OCI-LY3 (cell line): ENCODE measurements at regions not wholly inside any gene's neighbourhood (a gene's known extent, or its start where the extent isn't known, plus 50 kb on each side); places are given as distances from the start of the nearest gene placed in this dataset.

Experiments used
- CTCF ChIP-seq: fragments of 200-600, 300-600 bp; sonication (generic); IDR thresholded peaks from 2 replicates; pipeline ENCODE4 v1.5.1; 2014; ENCODE audit warnings: antibody characterized with exemption, low read length, low read depth
- EZH2phosphoT487 ChIP-seq: fragments of 200-600 bp; shearing (Covaris generic); IDR thresholded peaks from 2 replicates; pipeline ENCODE4 v1.6.1; 2018; ENCODE audit warnings: antibody characterized with exemption, mixed run types, low read depth

- TF ChIP-seq CTCF, result no peak
- no peak for TF ChIP-seq EZH2phosphoT487
These were observed 98.3 kb upstream of the CXXC4 start for GRCh38 chr4:104593019-104593418.
